ENCODE measurements at regions not wholly inside any gene's neighbourhood (a gene's known extent, or its start where the extent isn't known, plus 50 kb on each side); places are given as distances from the start of the nearest gene placed in this dataset.

DNA sequence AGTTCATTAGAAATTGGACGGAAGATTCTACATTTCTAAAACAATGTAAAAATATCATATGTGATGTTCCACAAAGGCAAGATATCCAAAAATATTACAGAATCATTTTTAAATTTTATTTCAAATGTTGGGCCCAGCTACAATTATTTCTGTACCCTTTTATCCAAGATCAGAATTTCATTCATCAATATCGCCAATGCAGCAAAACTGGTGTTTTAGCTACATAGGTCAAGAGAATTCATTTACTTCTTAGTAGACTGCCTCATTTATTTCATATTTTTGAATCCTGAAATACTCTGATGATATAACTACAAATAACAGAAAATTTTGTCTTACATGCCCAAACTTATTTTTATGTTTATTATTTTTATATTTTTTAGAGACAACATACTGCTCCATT is 143.1 kb downstream of the CMPK2 start:
- DNase-seq = no peak

DNA sequence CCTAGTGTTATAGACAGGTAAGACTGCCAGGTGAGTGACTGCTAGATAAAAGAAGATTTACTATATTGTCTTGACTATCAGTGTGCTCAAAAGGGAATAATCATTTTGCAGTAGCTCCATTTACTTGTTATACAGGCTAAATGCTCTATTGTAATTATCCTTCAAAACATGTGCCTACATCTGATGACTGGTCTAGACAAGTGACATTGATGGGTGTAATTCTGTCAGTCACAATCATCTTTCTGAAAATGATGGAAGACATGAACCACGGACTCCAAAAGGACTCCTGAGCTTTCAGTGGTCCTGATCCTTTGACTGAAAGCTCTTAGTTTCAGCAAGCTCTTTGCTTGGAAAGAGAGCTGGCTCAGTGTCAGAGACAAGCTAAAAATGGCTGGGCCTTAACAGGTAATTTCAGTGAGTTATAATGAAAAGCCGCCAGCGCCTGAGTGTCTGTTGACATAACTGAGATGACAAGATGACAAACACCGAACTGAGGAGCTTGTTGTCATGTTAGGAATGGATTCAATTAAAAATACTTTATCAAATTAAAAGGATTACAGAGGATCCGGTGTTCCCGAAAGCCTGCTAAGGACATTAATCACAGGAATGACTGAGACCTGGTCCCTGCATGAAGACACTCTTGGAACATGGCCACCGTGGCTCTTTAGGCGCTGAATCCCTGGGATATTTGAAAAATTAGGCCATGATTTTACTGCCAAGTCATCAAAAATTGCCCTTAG is 141.7 kb downstream of the CMPK2 start:
- DNase-seq = no peak

DNA sequence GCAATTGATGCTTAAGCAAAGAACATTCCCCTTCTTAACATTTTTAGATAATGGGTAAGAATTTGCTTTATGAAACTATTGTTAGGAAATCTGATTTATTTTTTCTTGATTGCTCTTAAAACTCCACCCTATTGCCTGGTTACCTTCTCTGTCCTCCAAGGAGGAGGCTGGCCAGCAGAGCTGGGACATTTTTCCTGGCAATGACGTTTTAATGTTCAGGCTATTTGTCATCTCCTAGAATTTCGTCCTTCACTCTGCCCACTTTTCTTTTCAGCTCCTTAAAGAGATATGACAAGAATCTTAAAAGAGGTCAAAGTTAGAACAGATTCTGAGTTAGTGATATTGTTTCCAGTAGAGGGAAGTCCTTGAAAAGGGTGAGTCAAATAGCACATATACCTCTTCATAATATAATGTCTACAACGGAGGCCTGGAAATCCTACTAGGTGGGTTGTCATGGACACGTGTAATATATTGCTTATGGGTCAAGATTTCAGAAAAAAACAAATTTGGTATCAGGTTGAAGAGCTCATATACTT is 141.0 kb downstream of the CMPK2 start:
- DNase-seq = no peak

DNA sequence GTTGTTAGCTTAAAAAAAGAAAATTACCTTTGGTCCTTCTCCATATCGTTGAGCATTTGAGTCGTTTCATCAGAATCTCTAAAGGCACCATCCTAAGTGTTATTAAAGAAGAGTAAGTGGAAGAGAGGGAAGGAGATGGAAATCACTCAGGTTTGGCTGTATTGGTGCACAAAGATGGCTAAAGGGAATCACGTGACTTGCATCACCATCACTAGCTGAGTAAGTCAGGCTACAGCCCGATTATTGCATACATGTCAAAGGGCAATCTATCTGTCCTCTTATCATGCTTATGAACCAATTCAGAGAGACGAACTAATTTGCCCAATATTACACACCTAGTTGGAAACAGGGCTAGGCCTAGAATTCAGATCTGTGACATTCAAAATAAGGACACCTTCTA is 137.6 kb downstream of the CMPK2 start:
- no peak for DNase-seq

DNA sequence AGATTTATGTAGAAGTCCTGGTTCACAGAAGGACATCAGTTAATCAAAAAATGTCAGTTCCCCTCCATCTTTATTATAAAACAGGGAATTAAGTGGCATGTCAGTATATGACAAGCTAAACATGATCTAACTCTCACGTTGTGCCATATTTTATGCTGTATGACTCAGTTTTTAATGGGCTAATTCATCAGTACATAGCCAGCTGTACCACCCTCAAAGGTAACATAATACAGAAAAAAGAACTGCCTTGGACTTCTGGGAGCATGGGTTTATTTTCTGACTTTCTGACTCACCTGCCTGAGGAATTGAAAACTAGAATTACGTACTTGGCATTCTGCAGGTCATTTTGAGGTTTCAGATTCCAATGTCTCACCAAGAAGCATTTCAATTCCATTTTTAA is 135.7 kb downstream of the CMPK2 start:
- no peak for DNase-seq

DNA sequence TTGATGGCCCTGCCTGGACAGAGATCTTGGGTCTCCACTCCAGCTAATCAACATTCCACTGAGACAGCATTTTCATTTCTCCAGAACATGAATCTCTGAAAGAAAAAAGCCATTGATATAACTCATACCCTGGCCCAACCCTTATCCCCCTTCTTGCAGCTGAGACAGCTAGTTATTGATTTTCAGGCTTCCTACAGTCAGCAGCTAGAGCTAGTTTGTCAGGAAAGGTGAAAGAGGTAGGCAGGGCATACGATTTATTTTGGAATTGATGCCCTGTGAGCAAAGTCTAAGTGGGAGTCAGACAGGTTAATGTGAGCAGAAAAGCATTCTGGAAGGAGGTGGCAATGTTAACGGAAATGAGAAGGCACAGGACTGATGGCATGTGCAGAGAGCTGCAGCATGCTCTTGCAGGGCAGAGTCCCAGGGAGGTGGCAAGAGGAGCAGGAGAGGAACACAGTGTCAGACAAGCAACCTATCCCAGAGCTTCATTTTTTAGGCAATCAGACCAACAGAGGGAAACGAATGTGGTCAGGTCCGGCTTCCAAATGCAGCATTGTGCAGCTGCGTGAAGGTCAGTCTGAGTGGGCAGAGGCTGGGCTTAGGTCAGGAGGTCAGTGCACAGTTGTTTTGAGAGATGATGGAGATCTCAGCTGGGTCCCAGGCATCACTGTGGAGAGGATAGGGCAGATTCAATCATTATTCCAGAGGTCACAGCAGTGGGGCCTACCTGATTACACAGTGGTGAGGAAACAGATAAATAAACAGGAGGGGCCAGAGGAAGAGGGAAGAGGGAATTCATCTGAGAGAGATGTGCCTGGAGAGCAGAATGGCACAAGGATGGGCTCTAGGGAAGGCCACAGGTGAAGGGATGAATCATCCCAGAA is 134.8 kb downstream of the CMPK2 start:
- DNase-seq = peak in 1 of 51 donors; percentile 5

DNA sequence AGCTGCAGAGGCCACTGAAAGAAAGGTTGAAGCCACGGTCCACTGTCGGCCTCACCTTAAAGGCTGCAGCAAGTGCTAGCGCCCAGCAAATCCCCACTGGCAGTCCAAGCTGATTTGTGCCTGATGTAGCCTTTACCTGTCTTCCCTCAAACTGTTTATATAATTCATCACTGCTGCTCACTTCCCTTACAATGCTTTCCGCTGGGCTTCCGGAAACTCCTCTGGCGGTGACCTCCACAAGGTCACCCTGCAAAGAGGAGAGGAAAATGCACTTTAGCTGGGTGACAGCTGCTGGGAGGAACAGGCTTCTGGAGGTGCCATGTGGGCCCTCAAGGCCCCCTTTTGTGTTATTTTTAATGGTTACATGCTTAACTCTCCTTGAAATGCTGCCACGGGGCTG is 126.2 kb downstream of the CMPK2 start:
- no peak for DNase-seq

DNA sequence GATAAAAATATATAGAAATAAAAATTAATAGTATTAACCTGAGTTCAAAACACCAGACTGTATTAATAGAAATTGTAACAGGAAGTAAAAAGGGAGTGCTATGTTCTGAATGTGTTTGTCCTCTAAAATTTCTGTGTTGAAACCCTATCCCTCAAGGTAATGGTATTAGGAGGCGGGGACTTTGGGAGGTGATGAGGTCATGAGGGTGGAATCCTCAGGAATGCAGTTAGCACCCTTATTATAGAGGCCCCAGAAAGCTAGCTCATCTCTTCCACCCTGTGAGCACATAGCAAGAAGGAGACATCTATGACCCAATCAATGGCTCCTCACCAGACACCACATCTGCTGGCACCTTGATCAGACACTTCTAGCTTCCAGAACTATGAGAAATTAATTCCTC is 124.5 kb downstream of the CMPK2 start:
- DNase-seq = no peak

DNA sequence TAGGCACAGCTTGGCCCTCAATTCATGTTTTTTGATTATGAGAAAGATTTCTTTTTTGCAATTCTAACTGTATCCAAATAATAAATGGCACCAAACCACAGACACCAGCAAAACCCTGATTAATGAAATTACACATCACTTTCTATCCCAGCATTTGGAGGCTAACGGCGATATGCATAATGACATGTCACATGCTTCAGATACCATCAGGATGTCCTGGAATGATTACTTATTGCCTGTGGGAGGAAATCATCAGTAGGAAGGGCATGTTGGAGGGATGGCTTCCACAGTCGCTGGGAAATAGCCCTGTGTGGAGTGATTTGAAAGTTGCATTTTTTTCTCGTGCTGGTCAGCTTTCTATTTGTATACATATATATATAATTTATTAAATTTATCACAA is 121.7 kb downstream of the CMPK2 start:
- DNase-seq = no peak

DNA sequence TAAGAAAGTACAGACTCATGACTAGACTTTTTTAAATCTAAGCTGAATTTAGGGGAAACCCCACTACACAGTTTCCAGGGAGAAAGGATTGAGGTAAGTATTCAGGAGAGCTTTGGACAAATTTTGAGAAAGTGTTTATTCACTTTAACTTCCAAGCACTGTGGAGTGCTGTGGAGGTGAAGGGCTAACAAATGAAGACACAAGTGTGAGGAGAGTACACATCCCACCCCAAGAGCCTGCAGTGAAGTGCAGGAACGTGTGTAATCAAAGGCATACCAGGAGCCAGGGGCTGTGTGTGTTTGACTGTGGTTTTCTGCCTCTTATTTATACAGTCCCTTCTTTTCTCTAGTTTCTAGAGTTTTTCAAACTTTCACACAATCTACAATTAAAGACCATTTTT is 118.3 kb downstream of the CMPK2 start:
- no peak for DNase-seq

DNA sequence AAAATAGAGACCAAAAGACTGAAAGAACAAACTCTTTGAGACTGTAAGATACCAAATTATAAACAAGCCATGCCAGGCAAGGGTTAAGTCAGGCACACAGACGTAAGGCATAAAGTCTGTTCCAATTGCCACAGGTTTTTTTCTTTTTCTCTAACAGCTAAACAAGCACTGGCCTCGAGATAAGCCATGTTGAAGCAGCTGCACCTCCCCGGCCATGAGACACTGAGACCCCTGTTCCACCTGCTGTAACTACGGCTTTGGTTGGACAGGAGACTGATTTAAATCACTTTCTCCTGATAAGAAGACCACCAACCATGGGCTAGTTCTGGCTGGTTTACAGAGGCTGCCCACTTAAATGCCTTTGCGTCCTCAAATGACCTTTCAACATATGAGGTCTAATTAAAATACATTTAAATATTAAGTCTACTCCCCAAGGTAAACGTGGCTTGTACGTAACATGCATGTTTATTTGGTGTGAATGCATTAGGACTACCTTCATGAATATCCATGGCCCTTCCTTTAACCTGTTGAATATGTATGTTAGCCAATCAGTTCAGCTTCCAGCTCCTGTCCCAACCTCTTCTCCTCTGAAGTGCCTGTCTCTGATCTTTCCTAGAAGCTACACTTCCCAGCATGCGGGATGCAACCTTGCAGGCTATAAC is 117.2 kb downstream of the CMPK2 start:
- no peak for DNase-seq

DNA sequence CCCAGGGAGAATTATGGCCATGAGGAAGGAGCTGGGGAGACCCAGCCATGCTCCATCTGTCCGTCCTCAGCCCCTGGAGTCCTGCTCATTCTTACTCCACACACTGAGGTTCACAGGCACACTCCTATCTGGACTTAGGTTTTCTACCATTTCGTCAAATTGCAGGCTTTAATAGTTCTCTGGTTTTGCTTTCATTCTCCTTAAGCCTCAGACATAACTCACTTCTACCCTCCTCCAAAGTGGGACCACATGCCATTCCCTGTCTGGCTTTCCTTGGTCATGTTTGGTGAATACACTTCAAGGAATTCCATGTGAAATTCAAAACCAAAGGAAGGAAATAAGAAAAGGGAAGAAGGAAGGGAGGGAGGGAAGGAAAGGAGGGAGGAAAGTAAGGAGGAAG is 115.7 kb downstream of the CMPK2 start:
- no peak for DNase-seq

DNA sequence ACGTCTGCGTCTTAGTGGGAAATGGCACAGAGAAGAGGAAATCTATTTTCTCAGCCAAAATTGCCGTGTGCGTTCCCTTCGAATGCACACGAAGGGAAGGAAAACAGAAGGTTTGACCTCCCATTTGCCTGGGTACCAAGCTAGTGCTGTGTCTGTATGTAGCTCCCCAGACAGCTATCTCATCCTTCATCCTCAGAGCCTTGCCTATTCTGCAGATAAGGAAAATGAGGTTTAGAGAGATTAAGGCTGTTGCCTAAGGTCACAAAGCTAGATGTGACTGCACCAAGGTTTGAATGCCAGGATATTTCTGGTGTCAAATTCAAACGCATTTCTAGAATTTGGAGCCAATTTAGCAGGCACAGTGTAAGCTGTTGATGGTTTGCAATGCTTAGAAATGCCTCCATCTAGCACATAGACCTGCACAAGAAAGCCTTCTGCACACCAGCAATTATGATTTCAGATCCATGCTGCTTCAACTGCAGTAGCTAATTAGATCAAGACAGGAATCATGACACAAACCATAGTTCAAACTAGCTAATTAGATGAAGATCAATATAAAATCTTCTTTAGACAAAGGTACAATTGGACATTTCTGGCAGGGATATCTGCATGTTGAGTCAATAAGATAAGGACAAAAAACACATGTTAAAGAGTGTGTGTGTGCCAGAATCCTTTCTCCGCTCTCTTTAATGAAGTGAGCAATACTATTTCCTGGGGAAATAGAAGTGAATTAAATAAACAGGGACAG is 115.1 kb downstream of the CMPK2 start:
- no peak for DNase-seq

DNA sequence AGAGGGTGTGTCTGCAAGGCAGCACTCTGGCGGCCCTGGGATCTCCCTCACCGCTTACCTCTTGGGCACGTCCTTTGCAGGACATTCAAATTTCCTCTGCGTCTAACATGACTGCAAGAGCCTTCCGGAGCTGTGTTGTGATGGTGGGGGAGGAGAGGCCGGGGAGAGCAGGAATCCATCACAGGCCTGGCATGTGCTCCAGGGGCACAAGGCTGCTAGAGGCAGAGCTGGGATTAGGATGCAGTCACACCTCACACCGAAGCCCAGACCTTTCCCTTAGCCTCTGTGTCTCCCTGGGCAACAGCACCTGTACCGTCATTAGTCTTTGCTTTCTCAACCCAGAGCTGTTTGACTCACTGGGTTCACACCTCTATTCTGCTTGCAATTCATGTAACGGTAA is 111.3 kb downstream of the CMPK2 start:
- no peak for DNase-seq

DNA sequence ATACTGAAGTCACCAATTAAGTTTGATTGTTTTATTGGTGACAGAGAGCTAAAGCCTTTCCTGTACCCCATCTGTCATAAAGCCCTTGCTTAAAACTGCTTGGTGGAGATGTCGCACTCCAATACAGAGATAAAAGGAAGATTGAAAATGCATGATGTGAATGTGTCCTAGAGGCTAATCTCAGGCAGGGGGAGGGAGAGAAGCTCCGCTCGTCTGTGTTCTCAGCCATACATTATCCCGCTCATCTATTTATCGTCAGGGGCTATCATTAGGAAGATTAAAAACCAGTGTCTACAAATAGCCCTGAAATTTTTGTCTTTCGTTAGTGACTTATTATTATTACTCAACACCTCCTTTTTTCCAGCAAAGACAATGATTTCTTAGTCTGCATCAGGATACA is 110.3 kb downstream of the CMPK2 start:
- DNase-seq = no peak

DNA sequence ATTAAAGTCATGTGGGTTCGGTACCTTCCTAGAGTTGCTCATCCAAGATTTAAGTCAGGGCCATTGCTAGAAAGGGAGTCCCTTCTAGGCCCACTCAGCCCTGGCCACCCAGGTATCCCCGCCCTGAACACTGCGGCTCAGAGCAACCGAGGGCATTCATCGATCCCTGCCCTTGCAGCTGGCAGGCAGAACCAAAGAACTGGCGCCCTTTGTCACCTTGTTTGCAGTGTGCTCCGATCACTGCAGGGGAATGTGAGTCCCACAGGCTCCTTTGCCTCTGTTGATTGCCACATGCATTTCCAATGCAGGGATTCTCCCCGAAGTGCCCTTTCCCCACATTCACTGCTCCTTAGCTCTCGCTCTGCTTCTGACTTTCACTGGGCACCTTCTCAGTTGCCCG is 108.5 kb downstream of the CMPK2 start:
- no peak for DNase-seq

DNA sequence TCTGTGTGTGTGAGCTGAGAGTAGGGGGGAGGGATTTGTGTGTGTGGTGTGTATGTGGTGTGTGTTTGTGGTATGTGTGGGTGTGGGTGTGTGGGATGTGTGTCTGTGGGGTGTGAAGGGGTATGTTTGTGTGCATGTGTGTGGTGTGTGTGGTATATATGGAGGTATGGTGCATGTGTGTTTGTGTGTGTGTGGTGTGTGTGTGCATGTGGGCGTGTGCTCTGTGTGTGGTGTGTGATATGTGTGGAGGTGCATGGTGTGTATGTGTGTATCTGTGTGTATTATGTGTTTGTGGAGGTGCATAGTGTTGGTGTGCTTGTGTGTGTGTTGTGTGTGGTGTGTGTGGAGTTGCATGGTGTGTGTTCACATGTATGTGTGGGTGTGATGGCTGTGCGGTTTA is 106.0 kb downstream of the CMPK2 start:
- no peak for DNase-seq

DNA sequence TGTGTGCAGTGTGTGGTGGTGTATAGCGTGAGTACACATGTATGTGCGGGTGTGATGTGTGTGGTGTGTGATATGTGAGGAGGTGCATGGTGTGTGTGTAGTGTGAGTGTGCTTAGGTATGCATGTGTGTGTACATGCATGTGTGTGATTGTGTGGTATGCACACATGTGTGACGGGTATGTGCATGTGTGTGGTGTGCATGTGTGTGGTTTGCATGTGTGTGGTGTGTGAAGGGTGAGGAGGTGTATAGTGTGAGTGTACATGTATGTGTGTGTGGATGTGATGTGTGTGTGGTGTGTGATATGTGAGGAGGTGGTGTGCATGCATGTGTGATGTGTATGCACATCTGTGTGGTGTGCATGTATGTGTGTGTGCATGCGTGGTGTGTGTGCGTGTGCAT is 105.6 kb downstream of the CMPK2 start:
- no peak for DNase-seq

DNA sequence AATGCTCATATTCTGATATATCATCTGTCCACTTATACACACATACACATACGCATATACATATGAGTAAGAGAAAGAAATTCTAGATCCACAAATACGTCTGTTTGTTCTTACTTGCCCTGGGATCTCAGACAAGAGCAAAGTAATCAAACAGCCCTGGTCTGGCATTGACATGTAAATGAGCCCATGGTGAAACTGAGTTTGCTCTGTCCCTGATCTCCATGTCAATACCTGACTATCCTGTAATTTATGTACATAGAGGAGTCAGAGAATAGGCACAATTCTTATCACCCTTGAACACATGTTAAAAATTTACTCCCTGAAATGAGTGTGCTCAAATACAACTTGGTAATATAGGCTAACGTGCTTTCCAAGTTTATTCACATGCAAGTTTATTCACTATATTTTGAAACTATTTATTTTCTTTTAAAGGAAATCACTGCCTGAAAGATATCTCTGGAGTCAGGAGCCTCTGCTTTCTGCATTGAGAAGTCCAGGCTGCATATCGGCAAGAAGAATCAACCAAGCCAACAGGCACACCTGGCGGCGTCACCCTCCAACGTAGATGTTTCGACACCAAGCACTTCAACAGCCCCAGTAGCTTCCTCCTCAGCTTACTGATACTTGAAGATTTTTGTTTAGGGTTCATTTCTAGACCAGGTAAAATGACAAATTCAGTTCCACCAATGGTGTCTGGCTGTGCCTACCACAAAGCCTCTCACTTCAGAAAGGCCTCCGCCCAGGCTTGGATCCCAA is 100.6 kb downstream of the CMPK2 start:
- no peak for DNase-seq

DNA sequence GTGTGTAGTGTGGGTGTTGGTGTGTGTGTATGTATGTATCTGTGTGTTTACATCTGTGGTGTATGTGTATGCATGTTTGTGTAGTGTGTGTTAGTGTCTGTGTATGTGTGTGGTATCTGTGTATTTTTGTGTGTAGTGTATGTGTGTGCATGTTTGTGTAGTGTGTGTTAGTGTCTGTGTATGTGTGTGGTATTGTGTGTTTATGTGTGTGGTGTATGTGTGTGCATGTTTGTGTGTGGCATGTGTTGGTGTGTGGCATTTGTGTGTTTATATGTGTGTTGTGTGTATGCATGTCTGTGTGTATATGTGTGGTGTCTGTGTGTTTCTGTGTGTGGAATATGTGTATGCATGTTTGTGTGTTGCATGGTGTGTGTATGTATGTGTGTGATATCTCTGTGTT is 96.4 kb downstream of the CMPK2 start:
- DNase-seq = no peak

DNA sequence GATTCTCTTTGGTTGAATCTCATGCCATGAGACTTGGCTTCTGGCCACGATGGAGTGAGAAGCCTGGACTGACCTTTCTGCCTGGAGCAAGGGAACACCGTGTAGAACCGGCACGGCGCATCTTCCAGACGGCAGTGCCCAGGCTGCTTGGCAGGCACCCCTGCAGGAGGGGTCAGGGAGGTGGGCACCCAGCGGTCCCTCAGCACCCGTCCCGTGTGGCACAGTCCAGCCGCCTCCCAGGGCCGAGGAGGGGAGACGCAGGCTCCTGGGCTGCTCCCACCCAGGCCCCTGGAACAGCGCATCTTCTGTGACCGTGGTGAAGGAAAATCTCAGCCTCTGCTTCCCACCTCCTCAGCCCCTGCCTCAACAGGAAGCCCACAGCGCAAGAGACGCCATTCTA is 95.7 kb downstream of the CMPK2 start:
- DNase-seq = no peak

Data from hypothalamus (tissue), 51 donors.